PFSK-1 (cell line): ENCODE measurements at regions not wholly inside any gene's neighbourhood (a gene's known extent, or its start where the extent isn't known, plus 50 kb on each side); places are given as distances from the start of the nearest gene placed in this dataset.

Experiments
- FOXP2 ChIP-seq: optimal IDR thresholded peaks from 2 replicates; pipeline ENCODE3; 2011; ENCODE audit warnings: borderline replicate concordance, control low read depth, inconsistent platforms; ENCODE audit not compliant: insufficient read depth; ENCODE audit errors: extremely low read length, extremely low read depth
- POLR2AphosphoS5 ChIP-seq: IDR thresholded peaks from 2 replicates; pipeline ENCODE4 v1.6.1; 2012; ENCODE audit warnings: low read depth, mild to moderate bottlenecking, control low read depth, low read length, moderate library complexity
- SIN3A ChIP-seq: IDR thresholded peaks from 2 replicates; pipeline ENCODE4 v1.6.1; 2012; ENCODE audit warnings: mild to moderate bottlenecking, low read length, moderate library complexity, borderline replicate concordance; ENCODE audit not compliant: insufficient read depth
- TAF1 ChIP-seq: IDR thresholded peaks from 2 replicates; pipeline ENCODE4 v1.6.1; 2012; ENCODE audit warnings: low read length, control low read depth, borderline replicate concordance; ENCODE audit not compliant: insufficient read depth
- TF ChIP-seq, protein P1 (sequence below), 2 experiments: IDR thresholded peaks; 2 replicates each; pipeline versions ENCODE4 v1.6.1 to v1.8.0; 2011 to 2012; ENCODE audit warnings: low read depth in 2 of 2, low read length in 2 of 2, control low read depth in 1 of 2, inconsistent platforms in 1 of 2, mild to moderate bottlenecking in 1 of 2, moderate library complexity in 1 of 2; ENCODE audit not compliant: insufficient read depth in 1 of 2

- TF ChIP-seq SIN3A (no peak), FOXP2 (no peak), TAF1 (no peak), POLR2AphosphoS5 (no peak)
- TF ChIP-seq, protein P1, sequence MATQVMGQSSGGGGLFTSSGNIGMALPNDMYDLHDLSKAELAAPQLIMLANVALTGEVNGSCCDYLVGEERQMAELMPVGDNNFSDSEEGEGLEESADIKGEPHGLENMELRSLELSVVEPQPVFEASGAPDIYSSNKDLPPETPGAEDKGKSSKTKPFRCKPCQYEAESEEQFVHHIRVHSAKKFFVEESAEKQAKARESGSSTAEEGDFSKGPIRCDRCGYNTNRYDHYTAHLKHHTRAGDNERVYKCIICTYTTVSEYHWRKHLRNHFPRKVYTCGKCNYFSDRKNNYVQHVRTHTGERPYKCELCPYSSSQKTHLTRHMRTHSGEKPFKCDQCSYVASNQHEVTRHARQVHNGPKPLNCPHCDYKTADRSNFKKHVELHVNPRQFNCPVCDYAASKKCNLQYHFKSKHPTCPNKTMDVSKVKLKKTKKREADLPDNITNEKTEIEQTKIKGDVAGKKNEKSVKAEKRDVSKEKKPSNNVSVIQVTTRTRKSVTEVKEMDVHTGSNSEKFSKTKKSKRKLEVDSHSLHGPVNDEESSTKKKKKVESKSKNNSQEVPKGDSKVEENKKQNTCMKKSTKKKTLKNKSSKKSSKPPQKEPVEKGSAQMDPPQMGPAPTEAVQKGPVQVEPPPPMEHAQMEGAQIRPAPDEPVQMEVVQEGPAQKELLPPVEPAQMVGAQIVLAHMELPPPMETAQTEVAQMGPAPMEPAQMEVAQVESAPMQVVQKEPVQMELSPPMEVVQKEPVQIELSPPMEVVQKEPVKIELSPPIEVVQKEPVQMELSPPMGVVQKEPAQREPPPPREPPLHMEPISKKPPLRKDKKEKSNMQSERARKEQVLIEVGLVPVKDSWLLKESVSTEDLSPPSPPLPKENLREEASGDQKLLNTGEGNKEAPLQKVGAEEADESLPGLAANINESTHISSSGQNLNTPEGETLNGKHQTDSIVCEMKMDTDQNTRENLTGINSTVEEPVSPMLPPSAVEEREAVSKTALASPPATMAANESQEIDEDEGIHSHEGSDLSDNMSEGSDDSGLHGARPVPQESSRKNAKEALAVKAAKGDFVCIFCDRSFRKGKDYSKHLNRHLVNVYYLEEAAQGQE (IDR thresholded peaks at IDR 0.05; ENCODE audit: insufficient read depth in 1 of 2, low read depth in 2 of 2, low read length in 2 of 2), result no peak
These were observed 111.7 kb upstream of the PUM3 start for GRCh38 chr9:2955575-2955974.

DNA sequence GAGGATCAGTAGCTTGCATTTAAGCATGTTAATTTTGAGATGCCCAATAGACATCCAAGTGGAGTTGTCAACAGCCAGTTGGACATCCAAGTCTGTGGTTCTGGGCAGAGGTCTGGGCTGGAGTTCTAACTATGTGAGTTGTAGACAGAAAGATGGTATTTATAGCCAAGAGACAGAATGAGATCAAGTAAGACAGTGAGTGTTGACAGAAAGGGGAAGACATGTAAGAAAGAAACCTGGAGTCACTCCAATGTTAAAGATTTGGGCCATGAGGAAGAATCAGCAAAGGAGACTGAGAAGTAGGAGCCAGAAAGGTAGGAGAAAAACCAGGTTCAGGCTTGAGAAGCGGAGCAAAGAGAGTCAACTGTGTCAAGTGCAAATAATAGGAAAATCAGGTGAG is 95.5 kb upstream of the PUM3 start:
- TF ChIP-seq, protein P1 (IDR thresholded peaks at IDR 0.05; ENCODE audit: insufficient read depth in 1 of 2, low read depth in 2 of 2, low read length in 2 of 2), result no peak
- TF ChIP-seq TAF1 (no peak), FOXP2 (no peak), SIN3A (no peak), POLR2AphosphoS5 (no peak)

DNA sequence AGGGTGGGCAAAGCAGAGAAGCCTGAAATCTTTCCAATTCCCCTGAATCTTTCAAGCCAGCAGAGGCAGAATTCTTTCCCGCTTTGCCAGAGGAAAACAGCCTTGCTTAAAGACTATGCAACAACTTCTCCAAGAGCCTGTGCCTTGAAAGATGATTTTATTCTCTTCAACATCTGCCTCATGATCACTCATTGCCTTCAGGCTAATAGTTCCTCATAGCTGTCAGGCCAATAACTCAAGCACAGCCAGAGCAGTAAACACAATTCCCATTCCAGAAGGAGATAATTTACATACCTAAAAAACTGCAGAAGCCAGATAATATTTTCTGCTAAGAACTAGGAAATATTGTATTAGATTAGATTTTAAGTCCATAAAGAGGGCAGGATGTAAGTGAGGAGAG is 92.3 kb upstream of the PUM3 start:
- TF ChIP-seq FOXP2 (no peak), TAF1 (no peak), POLR2AphosphoS5 (no peak), SIN3A (no peak)
- TF ChIP-seq, protein P1 (IDR thresholded peaks at IDR 0.05; ENCODE audit: insufficient read depth in 1 of 2, low read depth in 2 of 2, low read length in 2 of 2), result no peak

GRCh38 chr9:2934883-2935282 is 91.0 kb upstream of the PUM3 start:
- TF ChIP-seq SIN3A, result no peak
- TF ChIP-seq POLR2AphosphoS5, result no peak
- no peak for TF ChIP-seq TAF1
- no peak for TF ChIP-seq FOXP2
- TF ChIP-seq, protein P1 (IDR thresholded peaks at IDR 0.05; ENCODE audit: insufficient read depth in 1 of 2, low read depth in 2 of 2, low read length in 2 of 2), result no peak

GRCh38 chr9:2934241-2934650 is 90.4 kb upstream of the PUM3 start:
- TF ChIP-seq, protein P1 (IDR thresholded peaks at IDR 0.05; ENCODE audit: insufficient read depth in 1 of 2, low read depth in 2 of 2, low read length in 2 of 2), result no peak
- TF ChIP-seq FOXP2, result no peak
